Mesenchymal stem cell (in vitro differentiated cells and primary cell): ENCODE measurements at regions not wholly inside any gene's neighbourhood (a gene's known extent, or its start where the extent isn't known, plus 50 kb on each side); places are given as distances from the start of the nearest gene placed in this dataset.
A peak's percentile ranks its signal among the peaks of the same experiment; 100 is the strongest.

Source experiments
- DNase-seq: peaks from one replicate; pipeline ENCODE4 v3.0.0-alpha.2; 2013
- H2AFZ ChIP-seq: one replicate; pipeline ENCODE4 v1.6.1; 2013; ENCODE audit warnings: low read depth, mild to moderate bottlenecking, control low read depth, inconsistent platforms, low read length, moderate library complexity
- H2AK5ac ChIP-seq: 2 replicates; pipeline ENCODE4 v1.6.1; 2013; ENCODE audit warnings: low read length, moderate library complexity, mild to moderate bottlenecking, inconsistent platforms; ENCODE audit not compliant: severe bottlenecking
- H2BK120ac ChIP-seq: one replicate; pipeline ENCODE4 v1.6.1; 2013; ENCODE audit warnings: low read depth, mild to moderate bottlenecking, inconsistent platforms, low read length, moderate library complexity
- H2BK12ac ChIP-seq, 2 experiments: one replicate each; pipeline ENCODE4 v1.6.1; 2013; ENCODE audit warnings: inconsistent platforms in 2 of 2, low read length in 2 of 2, mild to moderate bottlenecking in 2 of 2, moderate library complexity in 2 of 2, control low read depth in 1 of 2
- H2BK15ac ChIP-seq: one replicate; pipeline ENCODE4 v1.6.1; 2013; ENCODE audit warnings: mild to moderate bottlenecking, low read depth, inconsistent platforms; ENCODE audit not compliant: poor library complexity, severe bottlenecking
- H2BK5ac ChIP-seq: 2 replicates; pipeline ENCODE4 v1.6.1; 2013; ENCODE audit warnings: low read depth, mild to moderate bottlenecking, low read length, control low read depth, inconsistent platforms; ENCODE audit not compliant: poor library complexity, severe bottlenecking
- H3K14ac ChIP-seq, 2 experiments: one replicate each; pipeline ENCODE4 v1.6.1; 2013; ENCODE audit warnings: inconsistent platforms in 2 of 2, low read length in 2 of 2, control low read depth in 1 of 2, mild to moderate bottlenecking in 1 of 2, moderate library complexity in 1 of 2
- H3K18ac ChIP-seq, 2 experiments: one replicate each; pipeline ENCODE4 v1.6.1; 2013; ENCODE audit warnings: inconsistent platforms in 2 of 2, low read length in 2 of 2, control low read depth in 1 of 2, low read depth in 1 of 2, mild to moderate bottlenecking in 1 of 2
- H3K23ac ChIP-seq, 2 experiments: one replicate each; pipeline ENCODE4 v1.6.1; 2013; ENCODE audit warnings: inconsistent platforms in 2 of 2, low read length in 2 of 2, mild to moderate bottlenecking in 2 of 2, moderate library complexity in 2 of 2, control low read depth in 1 of 2
- H3K27ac ChIP-seq: 2 replicates; pipeline ENCODE4 v1.5.1; 2013; ENCODE audit warnings: mild to moderate bottlenecking, moderate library complexity, low read length, control low read depth, inconsistent platforms; ENCODE audit not compliant: poor library complexity, severe bottlenecking
- H3K27me3 ChIP-seq, 2 experiments: 2 replicates each; pipeline versions ENCODE4 v1.6.1 to v1.7.0; 2013; ENCODE audit warnings: low read length in 2 of 2, mild to moderate bottlenecking in 2 of 2, moderate library complexity in 2 of 2, control low read depth in 1 of 2, inconsistent platforms in 1 of 2; ENCODE audit not compliant: control insufficient read depth in 1 of 2, insufficient read depth in 1 of 2
- H3K36me3 ChIP-seq, 2 experiments: 2 replicates each; pipeline versions ENCODE4 v1.6.1 to v1.7.0; 2013; ENCODE audit warnings: low read length in 2 of 2, control low read depth in 1 of 2, inconsistent platforms in 1 of 2, low read depth in 1 of 2, mild to moderate bottlenecking in 1 of 2; ENCODE audit not compliant: insufficient read depth in 2 of 2, control insufficient read depth in 1 of 2
- H3K4ac ChIP-seq, 2 experiments: one replicate each; pipeline ENCODE4 v1.6.1; 2013; ENCODE audit warnings: inconsistent platforms in 2 of 2, low read length in 2 of 2, mild to moderate bottlenecking in 2 of 2, moderate library complexity in 2 of 2, control low read depth in 1 of 2, low read depth in 1 of 2
- H3K4me1 ChIP-seq: 2 replicates; pipeline ENCODE4 v1.6.1; 2013; ENCODE audit warnings: low read depth, low read length, control low read depth; ENCODE audit not compliant: control insufficient read depth, insufficient read depth
- H3K4me2 ChIP-seq: 2 replicates; pipeline ENCODE4 v1.6.1; 2013; ENCODE audit warnings: low read length, mild to moderate bottlenecking, inconsistent platforms; ENCODE audit not compliant: poor library complexity, severe bottlenecking
- H3K4me3 ChIP-seq, 2 experiments: 2 replicates each; pipeline versions ENCODE4 v1.5.1 to v1.7.0; 2013; ENCODE audit warnings: low read length in 2 of 2, mild to moderate bottlenecking in 2 of 2, control low read depth in 1 of 2, low read depth in 1 of 2; ENCODE audit not compliant: insufficient read depth in 1 of 2
- H3K79me1 ChIP-seq: replicated peaks from 2 replicates; pipeline ENCODE4 v1.6.1; 2013; ENCODE audit warnings: mild to moderate bottlenecking, control low read depth, low read length, inconsistent platforms; ENCODE audit not compliant: poor library complexity, severe bottlenecking
- H3K9ac ChIP-seq: 2 replicates; pipeline ENCODE4 v1.7.0; 2013; ENCODE audit warnings: mild to moderate bottlenecking, low read length, moderate library complexity
- H3K9me3 ChIP-seq: 2 replicates; pipeline ENCODE4 v1.7.0; 2013; ENCODE audit warnings: mild to moderate bottlenecking, low read length; ENCODE audit not compliant: control insufficient read depth
- H4K8ac ChIP-seq: one replicate; pipeline ENCODE4 v1.6.1; 2013; ENCODE audit warnings: inconsistent platforms, mild to moderate bottlenecking, low read length, moderate library complexity
- H4K91ac ChIP-seq: one replicate; pipeline ENCODE4 v1.6.1; 2013; ENCODE audit warnings: mild to moderate bottlenecking, low read length, inconsistent platforms
- WGBS: methylation state at CpG from one replicate; pipeline ENCODE4 v1.1.7; 2013; ENCODE audit warnings: mixed read lengths; 5-methylcytosine and 5-hydroxymethylcytosine counted together

DNA sequence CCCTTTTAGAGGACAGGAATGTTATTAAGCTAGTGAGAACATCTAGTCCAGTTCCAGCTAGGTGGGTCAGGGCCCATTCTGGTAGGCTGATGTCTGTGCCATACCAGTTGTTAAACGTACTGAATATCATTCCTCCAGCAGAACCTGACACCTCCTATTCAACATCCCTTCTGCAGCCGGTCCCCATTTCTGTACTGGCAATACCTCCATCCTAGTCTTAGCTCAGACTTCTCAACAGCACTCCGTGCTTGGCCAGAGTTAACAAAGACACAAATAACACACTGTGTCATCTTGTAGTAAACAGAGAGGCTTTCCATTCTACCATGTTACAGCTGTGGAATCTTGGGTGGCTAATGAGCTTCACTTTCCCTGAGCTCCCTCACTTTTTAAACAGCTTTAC, 94.3 kb upstream of the PDE3A start:
- Histone ChIP-seq H4K8ac (no peak overlapping the region), H3K9ac (no peak overlapping the region), H3K14ac (no peak overlapping the region), H3K4me1 (no peaks in the 10 kb centered on the region), H2BK5ac (no peak overlapping the region), H3K4me2 (no peak overlapping the region), H2AK5ac (no peak overlapping the region), H3K36me3 (no peaks in the 10 kb centered on the region), H3K9me3 (no peaks in the 10 kb centered on the region), H3K18ac (no peak overlapping the region), H3K27ac (no peak overlapping the region), H2AFZ (no peak overlapping the region), H3K79me1 (no peaks in the 10 kb centered on the region), H4K91ac (no peak overlapping the region), H2BK120ac (no peak overlapping the region), H3K27me3 (no peaks in the 10 kb centered on the region), H2BK15ac (no peak overlapping the region), H3K4me3 (no peak overlapping the region), H3K4ac (no peak overlapping the region), H2BK12ac (no peak overlapping the region), H3K23ac (no peak overlapping the region)
- DNase-seq = peak; percentile 8
- WGBS = 75% methylated on average over 3 of the region's 3 CpGs

DNA sequence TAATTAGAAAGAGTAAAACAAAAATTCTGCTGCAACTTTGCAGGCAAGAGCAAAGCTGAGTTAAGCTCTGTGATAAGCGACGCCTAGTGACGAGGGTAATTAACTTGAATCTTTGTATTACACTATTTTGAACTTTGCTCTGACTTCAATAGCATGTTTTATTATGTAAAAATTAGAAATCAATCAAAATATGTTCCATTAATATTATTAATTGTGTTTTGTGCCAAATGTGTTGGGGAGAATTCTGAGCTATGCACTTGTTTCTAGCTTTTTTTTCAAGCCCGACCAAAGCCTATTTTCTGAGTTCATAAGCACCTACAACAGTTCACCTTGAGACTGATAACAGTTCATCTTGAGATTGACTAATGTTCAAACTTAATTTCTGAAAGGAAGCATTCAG, 90.1 kb upstream of the PDE3A start:
- no peak overlapping the region for H2BK12ac ChIP-seq
- H3K23ac ChIP-seq = no peak overlapping the region
- no peak overlapping the region for H2BK5ac ChIP-seq
- H4K91ac ChIP-seq = no peak overlapping the region
- H2AK5ac ChIP-seq = no peak overlapping the region
- H3K79me1 ChIP-seq = no peaks in the 10 kb centered on the region
- H3K18ac ChIP-seq = no peak overlapping the region
- H3K36me3 ChIP-seq = no peaks in the 10 kb centered on the region
- no peak overlapping the region for H3K9ac ChIP-seq
- no peaks in the 10 kb centered on the region for H3K27me3 ChIP-seq
- no peak overlapping the region for H3K4me3 ChIP-seq
- WGBS = 100% methylated on average over 1 of the region's 4 CpGs
- H3K4ac ChIP-seq = no peak overlapping the region
- no peak overlapping the region for H3K27ac ChIP-seq
- no peak overlapping the region for H4K8ac ChIP-seq
- no peak overlapping the region for H3K4me2 ChIP-seq
- H3K14ac ChIP-seq = no peak overlapping the region
- DNase-seq = no peak
- H3K4me1 ChIP-seq = no peaks in the 10 kb centered on the region
- no peaks in the 10 kb centered on the region for H3K9me3 ChIP-seq
- H2AFZ ChIP-seq = no peak overlapping the region
- no peak overlapping the region for H2BK120ac ChIP-seq
- no peak overlapping the region for H2BK15ac ChIP-seq

DNA sequence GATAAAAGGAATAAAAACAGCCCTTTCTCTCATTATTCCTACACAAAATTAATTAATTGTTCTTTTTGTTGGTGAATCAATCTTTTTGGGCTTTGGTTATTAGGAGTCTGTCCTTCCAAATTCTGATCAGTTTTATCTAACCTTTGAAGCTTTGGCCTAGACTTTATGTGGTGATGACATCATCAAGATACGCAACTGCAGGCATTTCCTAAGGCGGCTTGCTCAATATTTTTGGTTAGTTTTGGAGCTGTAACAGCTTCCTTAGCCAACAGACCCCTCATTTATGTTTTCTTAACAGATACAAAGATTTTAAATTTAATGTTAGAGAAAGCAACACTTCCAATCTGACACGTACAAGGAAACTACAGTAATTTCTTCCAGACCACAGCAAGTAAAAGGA, 87.8 kb upstream of the PDE3A start:
- H3K18ac ChIP-seq = no peak overlapping the region
- no peak overlapping the region for H2AK5ac ChIP-seq
- H2AFZ ChIP-seq = no peak overlapping the region
- WGBS = 100% methylated on average over 1 of the region's 3 CpGs
- H4K91ac ChIP-seq = no peak overlapping the region
- no peak overlapping the region for H3K23ac ChIP-seq
- H3K4me3 ChIP-seq = no peak overlapping the region
- no peaks in the 10 kb centered on the region for H3K4me1 ChIP-seq
- no peak overlapping the region for H3K4me2 ChIP-seq
- no peak for DNase-seq
- H3K36me3 ChIP-seq = no peaks in the 10 kb centered on the region
- no peak overlapping the region for H3K14ac ChIP-seq
- H3K27me3 ChIP-seq = no peaks in the 10 kb centered on the region
- H3K79me1 ChIP-seq = no peaks in the 10 kb centered on the region
- no peak overlapping the region for H2BK120ac ChIP-seq
- no peaks in the 10 kb centered on the region for H3K9me3 ChIP-seq
- no peak overlapping the region for H2BK5ac ChIP-seq
- H3K4ac ChIP-seq = no peak overlapping the region
- H3K9ac ChIP-seq = no peak overlapping the region
- no peak overlapping the region for H2BK15ac ChIP-seq
- H4K8ac ChIP-seq = no peak overlapping the region
- no peak overlapping the region for H3K27ac ChIP-seq
- no peak overlapping the region for H2BK12ac ChIP-seq

DNA sequence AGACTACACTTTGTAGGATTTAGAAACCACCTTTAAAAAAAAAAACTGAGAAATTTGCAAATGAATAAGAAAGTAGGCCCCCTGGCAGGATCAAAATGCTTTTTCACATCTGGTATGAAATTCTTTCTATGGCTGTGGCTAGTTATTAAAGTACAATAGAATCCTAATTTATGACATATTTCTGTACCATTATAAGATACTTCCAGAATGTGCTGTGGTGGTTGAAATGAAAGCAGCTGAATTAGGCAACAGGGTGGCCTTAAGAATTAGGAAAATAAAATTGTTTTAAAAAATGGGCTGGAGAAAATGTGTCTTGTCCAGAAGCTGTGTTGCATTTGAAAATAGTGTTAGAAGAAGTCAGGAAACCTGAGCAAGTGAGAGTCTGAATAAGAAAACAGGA, 85.9 kb upstream of the PDE3A start:
- Histone ChIP-seq H3K9me3 (no peaks in the 10 kb centered on the region), H3K36me3 (no peaks in the 10 kb centered on the region), H3K4me1 (no peaks in the 10 kb centered on the region)

More for the DNA sequence above, 85.9 kb upstream of the PDE3A start:
- Histone ChIP-seq H4K8ac (no peak overlapping the region), H4K91ac (no peak overlapping the region), H3K14ac (no peak overlapping the region), H3K4me3 (no peak overlapping the region), H2BK120ac (no peak overlapping the region), H3K18ac (no peak overlapping the region), H2BK12ac (no peak overlapping the region), H2BK5ac (no peak overlapping the region), H2BK15ac (no peak overlapping the region), H3K4ac (no peak overlapping the region), H3K23ac (no peak overlapping the region), H2AFZ (no peak overlapping the region), H3K79me1 (no peaks in the 10 kb centered on the region), H3K27me3 (no peaks in the 10 kb centered on the region), H2AK5ac (no peak overlapping the region), H3K27ac (no peak overlapping the region), H3K9ac (no peak overlapping the region), H3K4me2 (no peak overlapping the region)
- no peak for DNase-seq
